Cardiac muscle cell (in vitro differentiated cells and primary cell): ENCODE measurements at regions not wholly inside any gene's neighbourhood (a gene's known extent, or its start where the extent isn't known, plus 50 kb on each side); places are given as distances from the start of the nearest gene placed in this dataset.
"Not testable (repeated sequence)": the region's sequence is repeated elsewhere in the genome, so short reads cannot be mapped to it uniquely, and the experiment has no call there.

Experiments
- DNase-seq, 2 donors: peaks; one replicate each; pipeline versions ENCODE4 v3.0.0 to v3.0.0-alpha.2; 2010 to 2017; ENCODE audit warnings: low read depth in 1 of 2, low spot score in 1 of 2
- H3K27ac ChIP-seq: fragments of 200-600 bp; sonication (generic); 2 replicates; pipeline ENCODE4 v1.5.1; 2016
- H3K27me3 ChIP-seq: fragments of 200-600 bp; sonication (generic); 2 replicates; pipeline ENCODE4 v1.6.0; 2016; ENCODE audit warnings: control low read depth
- H3K36me3 ChIP-seq: fragments of 200-600 bp; sonication (generic); 2 replicates; pipeline ENCODE4 v1.5.1; 2016; ENCODE audit warnings: control low read depth
- H3K4me1 ChIP-seq: fragments of 200-600 bp; sonication (generic); 2 replicates; pipeline ENCODE4 v1.8.1; 2017; ENCODE audit warnings: low read depth, mild to moderate bottlenecking, mixed run types
- H3K4me3 ChIP-seq: fragments of 200-600 bp; sonication (generic); 2 replicates; pipeline ENCODE4 v1.5.1; 2016; ENCODE audit warnings: mild to moderate bottlenecking
- H3K9me3 ChIP-seq: fragments of 200-600 bp; sonication (generic); 2 replicates; pipeline ENCODE4 v1.5.1; 2017; ENCODE audit warnings: low read depth, mild to moderate bottlenecking, control low read depth
- TF ChIP-seq, protein P1 (sequence below): IDR thresholded peaks from 2 replicates; pipeline ENCODE4 v1.5.1; 2012; ENCODE audit warnings: low read depth, mild to moderate bottlenecking, low read length

DNA sequence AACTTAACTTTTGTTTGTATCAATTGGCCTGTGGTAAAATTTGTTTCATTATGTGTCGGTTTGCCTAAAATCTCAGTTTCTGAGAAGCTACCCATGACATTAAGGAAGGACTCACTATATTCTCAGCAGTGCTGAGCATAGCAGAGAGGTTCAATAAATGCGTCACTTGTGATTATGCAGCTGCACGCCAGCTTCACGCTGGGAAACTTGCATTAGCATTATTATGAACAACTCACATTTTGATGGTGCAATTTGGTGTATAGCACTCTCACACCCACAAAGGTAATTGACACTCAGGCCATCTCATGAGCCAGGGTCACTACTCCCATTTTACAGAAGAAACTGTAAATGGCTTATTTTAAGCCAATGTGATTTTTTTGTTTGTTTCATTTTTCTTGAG lies 80.6 kb upstream of the SALL1 start:
- H3K27ac ChIP-seq, result no peak overlapping the region
- TF ChIP-seq, protein P1, sequence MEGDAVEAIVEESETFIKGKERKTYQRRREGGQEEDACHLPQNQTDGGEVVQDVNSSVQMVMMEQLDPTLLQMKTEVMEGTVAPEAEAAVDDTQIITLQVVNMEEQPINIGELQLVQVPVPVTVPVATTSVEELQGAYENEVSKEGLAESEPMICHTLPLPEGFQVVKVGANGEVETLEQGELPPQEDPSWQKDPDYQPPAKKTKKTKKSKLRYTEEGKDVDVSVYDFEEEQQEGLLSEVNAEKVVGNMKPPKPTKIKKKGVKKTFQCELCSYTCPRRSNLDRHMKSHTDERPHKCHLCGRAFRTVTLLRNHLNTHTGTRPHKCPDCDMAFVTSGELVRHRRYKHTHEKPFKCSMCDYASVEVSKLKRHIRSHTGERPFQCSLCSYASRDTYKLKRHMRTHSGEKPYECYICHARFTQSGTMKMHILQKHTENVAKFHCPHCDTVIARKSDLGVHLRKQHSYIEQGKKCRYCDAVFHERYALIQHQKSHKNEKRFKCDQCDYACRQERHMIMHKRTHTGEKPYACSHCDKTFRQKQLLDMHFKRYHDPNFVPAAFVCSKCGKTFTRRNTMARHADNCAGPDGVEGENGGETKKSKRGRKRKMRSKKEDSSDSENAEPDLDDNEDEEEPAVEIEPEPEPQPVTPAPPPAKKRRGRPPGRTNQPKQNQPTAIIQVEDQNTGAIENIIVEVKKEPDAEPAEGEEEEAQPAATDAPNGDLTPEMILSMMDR, result no peak
- no peaks in the 10 kb centered on the region for H3K27me3 ChIP-seq
- no peaks in the 10 kb centered on the region for H3K4me1 ChIP-seq
- no peak for DNase-seq
- no peaks in the 10 kb centered on the region for H3K9me3 ChIP-seq
- H3K36me3 ChIP-seq, result no peaks in the 10 kb centered on the region
- H3K4me3 ChIP-seq, result no peak overlapping the region

DNA sequence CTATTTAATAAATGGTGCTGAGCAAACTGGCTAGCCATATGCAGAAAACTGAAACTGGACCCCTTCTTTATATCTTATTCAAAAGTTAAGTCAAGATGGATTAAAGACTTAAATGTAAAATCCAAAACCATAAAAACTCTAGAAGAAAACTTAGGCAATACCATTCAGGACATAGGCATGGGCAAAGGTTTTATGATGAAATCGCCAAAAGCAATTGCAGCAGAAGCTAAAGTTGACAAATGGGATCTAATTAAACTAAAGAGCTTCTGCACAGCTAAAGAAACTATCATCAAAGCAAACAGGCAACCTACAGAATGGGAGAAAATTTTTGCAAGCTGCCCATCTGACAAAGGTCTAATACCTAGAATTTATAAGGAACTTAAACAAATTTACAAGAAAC lies 79.0 kb upstream of the SALL1 start:
- not testable (repeated sequence) for H3K4me1 ChIP-seq, DNase-seq, H3K27me3 ChIP-seq, H3K27ac ChIP-seq, H3K36me3 ChIP-seq, H3K9me3 ChIP-seq, H3K4me3 ChIP-seq

DNA sequence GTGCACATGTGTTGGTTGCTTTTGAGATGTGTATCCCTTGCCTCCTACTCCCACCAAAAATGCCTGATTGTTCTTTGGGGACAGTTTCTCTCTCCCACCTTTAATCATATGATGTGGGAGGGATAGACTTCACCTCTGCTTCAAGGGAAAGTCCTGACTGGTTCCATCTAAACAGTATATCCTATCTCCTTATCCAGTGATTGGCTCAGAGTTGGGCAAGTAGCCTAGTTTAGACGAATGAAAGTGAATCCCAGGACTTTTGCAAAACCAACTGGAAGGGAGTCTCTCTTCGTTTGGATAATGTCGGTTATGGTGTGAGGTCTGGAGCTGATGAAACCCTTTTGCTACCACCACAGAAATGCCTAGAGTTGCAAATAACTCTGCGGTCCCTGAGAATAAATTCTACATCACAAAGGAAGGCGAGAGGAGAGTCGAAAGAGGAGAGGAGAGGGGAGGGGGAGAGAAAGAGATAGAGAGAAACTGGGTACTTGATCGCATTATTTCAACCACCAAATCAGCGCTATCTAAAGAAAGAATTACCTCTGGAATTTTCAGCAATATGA lies 77.1 kb upstream of the SALL1 start:
- TF ChIP-seq, protein P1, result no peak
- H3K4me3 ChIP-seq, result no peak overlapping the region
- no peaks in the 10 kb centered on the region for H3K27me3 ChIP-seq
- no peak for DNase-seq
- H3K9me3 ChIP-seq, result no peaks in the 10 kb centered on the region
- no peak overlapping the region for H3K27ac ChIP-seq
- no peaks in the 10 kb centered on the region for H3K4me1 ChIP-seq
- H3K36me3 ChIP-seq, result no peaks in the 10 kb centered on the region

DNA sequence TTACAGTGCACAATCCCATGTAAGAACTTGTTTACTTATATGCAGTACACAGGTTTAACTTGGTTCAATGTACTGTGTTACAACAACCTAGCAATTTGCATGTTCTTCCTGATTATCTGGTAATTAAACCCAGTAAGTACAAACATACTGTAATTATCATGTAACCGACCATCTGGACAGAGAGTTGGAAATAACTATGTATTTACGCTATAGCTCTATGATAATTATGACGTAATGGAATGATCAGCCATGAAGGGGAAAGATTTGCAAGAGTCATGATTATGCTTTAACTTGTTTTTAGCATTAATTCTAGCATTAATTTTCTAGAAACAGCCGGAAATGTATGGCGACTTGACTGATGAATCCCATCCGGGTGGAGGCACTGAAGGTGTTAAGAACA lies 74.8 kb upstream of the SALL1 start:
- Histone ChIP-seq H3K27ac (no peak overlapping the region), H3K4me3 (no peak overlapping the region), H3K36me3 (no peaks in the 10 kb centered on the region), H3K27me3 (no peaks in the 10 kb centered on the region), H3K9me3 (no peaks in the 10 kb centered on the region), H3K4me1 (no peaks in the 10 kb centered on the region)
- DNase-seq, result no peak
- TF ChIP-seq, protein P1, result no peak

DNA sequence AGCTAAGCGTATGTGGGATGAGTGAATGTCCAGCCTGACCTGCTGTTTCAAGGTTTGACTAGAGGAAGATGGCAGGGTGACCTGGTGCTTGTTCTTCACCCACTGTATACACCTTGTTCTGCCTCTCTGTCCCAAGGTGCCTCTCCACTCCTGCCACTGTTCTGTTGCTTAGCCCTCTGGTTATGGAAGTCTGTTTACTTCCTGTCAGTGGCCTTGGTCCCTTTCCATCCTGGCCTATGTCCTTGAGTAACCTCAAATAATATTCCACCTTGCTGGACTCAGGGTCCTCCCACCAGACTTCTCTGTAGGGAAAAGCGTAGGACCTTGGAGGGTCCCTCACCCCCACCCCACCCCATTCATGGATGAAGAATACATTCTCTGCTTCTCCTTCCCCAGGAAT lies 73.2 kb upstream of the SALL1 start:
- Histone ChIP-seq H3K4me1 (no peaks in the 10 kb centered on the region), H3K9me3 (no peaks in the 10 kb centered on the region), H3K27ac (no peak overlapping the region), H3K36me3 (no peaks in the 10 kb centered on the region), H3K27me3 (no peaks in the 10 kb centered on the region), H3K4me3 (no peak overlapping the region)
- DNase-seq, result no peak
- TF ChIP-seq, protein P1, result no peak

DNA sequence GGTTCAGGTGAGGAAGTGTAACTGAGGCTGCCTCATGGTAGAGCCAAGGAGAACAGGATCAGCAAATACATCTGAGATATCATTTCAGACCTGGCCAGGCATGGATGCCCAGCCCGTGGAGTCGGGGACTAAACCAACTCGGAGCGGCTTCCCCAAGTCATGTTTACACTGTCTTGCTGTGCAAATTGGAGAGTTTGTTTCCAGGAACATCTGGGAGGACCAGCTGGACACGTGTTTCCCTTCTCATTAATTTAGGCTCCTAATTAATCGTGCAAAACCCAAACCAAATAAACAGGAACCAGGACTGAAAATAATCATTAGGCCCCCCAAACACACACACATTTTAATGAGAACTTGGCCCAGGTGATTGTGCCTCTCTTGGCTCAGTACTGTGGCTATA lies 70.9 kb upstream of the SALL1 start:
- Histone ChIP-seq H3K27me3 (no peaks in the 10 kb centered on the region), H3K9me3 (no peaks in the 10 kb centered on the region), H3K4me3 (no peak overlapping the region), H3K27ac (no peak overlapping the region), H3K4me1 (no peaks in the 10 kb centered on the region), H3K36me3 (no peaks in the 10 kb centered on the region)
- DNase-seq, result no peak
- TF ChIP-seq, protein P1, result no peak
